ENCODE measurements at regions not wholly inside any gene's neighbourhood (a gene's known extent, or its start where the extent isn't known, plus 50 kb on each side); places are given as distances from the start of the nearest gene placed in this dataset.

- DNase-seq, result no peak
Observed at GRCh38 chr2:238985931-238986446, 138.1 kb downstream of the TWIST2 start.

GRCh38 chr2:238986491-238987351 lies 138.8 kb downstream of the TWIST2 start:
- DNase-seq, result no peak

GRCh38 chr2:238987352-238987981 lies 139.6 kb downstream of the TWIST2 start:
- no peak for DNase-seq

- DNase-seq, result no peak
Observed at GRCh38 chr2:238988105-238988504, 140.2 kb downstream of the TWIST2 start.

GRCh38 chr2:238988752-238989151 lies 140.9 kb downstream of the TWIST2 start:
- DNase-seq, result no peak

GRCh38 chr2:238989484-238989883 lies 141.6 kb downstream of the TWIST2 start:
- DNase-seq, result no peak

- no peak for DNase-seq
Observed at GRCh38 chr2:238994432-238994831, 146.5 kb downstream of the TWIST2 start.

- no peak for DNase-seq
Observed at GRCh38 chr2:238994876-238995275, 147.0 kb downstream of the TWIST2 start.

GRCh38 chr2:238995634-238996033 lies 147.7 kb downstream of the TWIST2 start:
- no peak for DNase-seq

- no peak for DNase-seq
Observed at GRCh38 chr2:238996331-238997136, 148.6 kb downstream of the TWIST2 start.

GRCh38 chr2:238997137-238997390 lies 149.2 kb downstream of the TWIST2 start:
- DNase-seq, result no peak

- no peak for DNase-seq
Observed at GRCh38 chr2:238997684-238998083, 149.8 kb downstream of the TWIST2 start.
